ENCODE measurements at regions not wholly inside any gene's neighbourhood (a gene's known extent, or its start where the extent isn't known, plus 50 kb on each side); places are given as distances from the start of the nearest gene placed in this dataset.

GRCh38 chr4:10380735-10381134, 76.5 kb downstream of the ZNF518B start:
- TF ChIP-seq POLR2A (IDR thresholded peaks at IDR 0.05): no peak
- TF ChIP-seq EP300 (IDR thresholded peaks at IDR 0.05): no peak
- TF ChIP-seq POLR2AphosphoS5 (IDR thresholded peaks at IDR 0.05): no peak
- TF ChIP-seq, protein P1, sequence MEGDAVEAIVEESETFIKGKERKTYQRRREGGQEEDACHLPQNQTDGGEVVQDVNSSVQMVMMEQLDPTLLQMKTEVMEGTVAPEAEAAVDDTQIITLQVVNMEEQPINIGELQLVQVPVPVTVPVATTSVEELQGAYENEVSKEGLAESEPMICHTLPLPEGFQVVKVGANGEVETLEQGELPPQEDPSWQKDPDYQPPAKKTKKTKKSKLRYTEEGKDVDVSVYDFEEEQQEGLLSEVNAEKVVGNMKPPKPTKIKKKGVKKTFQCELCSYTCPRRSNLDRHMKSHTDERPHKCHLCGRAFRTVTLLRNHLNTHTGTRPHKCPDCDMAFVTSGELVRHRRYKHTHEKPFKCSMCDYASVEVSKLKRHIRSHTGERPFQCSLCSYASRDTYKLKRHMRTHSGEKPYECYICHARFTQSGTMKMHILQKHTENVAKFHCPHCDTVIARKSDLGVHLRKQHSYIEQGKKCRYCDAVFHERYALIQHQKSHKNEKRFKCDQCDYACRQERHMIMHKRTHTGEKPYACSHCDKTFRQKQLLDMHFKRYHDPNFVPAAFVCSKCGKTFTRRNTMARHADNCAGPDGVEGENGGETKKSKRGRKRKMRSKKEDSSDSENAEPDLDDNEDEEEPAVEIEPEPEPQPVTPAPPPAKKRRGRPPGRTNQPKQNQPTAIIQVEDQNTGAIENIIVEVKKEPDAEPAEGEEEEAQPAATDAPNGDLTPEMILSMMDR (IDR thresholded peaks at IDR 0.05): no peak
- Histone ChIP-seq H3K4me1 (no peaks in the 10 kb centered on the region), H3K27ac (no peak overlapping the region), H3K27me3 (no peaks in the 10 kb centered on the region), H3K9me3 (no peaks in the 10 kb centered on the region), H3K36me3 (no peaks in the 10 kb centered on the region), H3K4me3 (no peak overlapping the region)
- intact Hi-C loops (cut with DNase I): no loop called here
- WGBS, 2 donors: 0% methylated on average over 1 of the region's 1 CpG
- no peak for DNase-seq

GRCh38 chr4:10371869-10372471, 85.3 kb downstream of the ZNF518B start:
- intact Hi-C loops (cut with DNase I): no loop called here
- Histone ChIP-seq H3K36me3 (no peaks in the 10 kb centered on the region), H3K27ac (no peak overlapping the region), H3K9me3 (no peaks in the 10 kb centered on the region), H3K4me1 (no peaks in the 10 kb centered on the region), H3K4me3 (no peak overlapping the region), H3K27me3 (no peaks in the 10 kb centered on the region)
- TF ChIP-seq POLR2A (IDR thresholded peaks at IDR 0.05) (no peak), EP300 (IDR thresholded peaks at IDR 0.05) (no peak), POLR2AphosphoS5 (IDR thresholded peaks at IDR 0.05) (no peak)
- TF ChIP-seq, protein P1 (IDR thresholded peaks at IDR 0.05): no peak
- DNase-seq: no peak
- 72 to 73% methylated on average over 4 of the region's 4 CpGs for WGBS, 2 donors

DNA sequence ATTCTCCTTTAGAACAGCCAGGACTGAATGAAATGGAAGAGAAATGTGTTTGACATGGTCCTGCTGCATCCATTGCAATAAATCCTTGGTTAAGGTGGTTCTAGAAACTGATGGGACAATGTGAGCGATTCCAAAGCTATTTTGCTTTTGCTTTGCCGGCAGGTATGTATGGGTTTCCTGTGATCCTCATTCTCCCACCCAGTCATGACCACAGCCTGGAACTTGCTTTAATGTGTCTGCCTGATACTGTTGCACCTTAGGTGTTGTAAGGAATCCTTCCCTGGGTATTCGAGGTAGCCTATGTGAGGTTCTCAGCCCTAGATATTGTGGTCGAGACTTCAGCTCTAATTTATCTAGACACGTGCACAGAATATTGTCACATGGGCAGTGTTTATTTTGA, 86.1 kb downstream of the ZNF518B start:
- H3K27ac ChIP-seq: no peak overlapping the region
- no peaks in the 10 kb centered on the region for H3K9me3 ChIP-seq
- no peaks in the 10 kb centered on the region for H3K36me3 ChIP-seq
- H3K27me3 ChIP-seq: no peaks in the 10 kb centered on the region
- no peak for DNase-seq
- no peaks in the 10 kb centered on the region for H3K4me1 ChIP-seq
- TF ChIP-seq POLR2A (IDR thresholded peaks at IDR 0.05) (no peak), POLR2AphosphoS5 (IDR thresholded peaks at IDR 0.05) (no peak), EP300 (IDR thresholded peaks at IDR 0.05) (no peak)
- TF ChIP-seq, protein P1 (IDR thresholded peaks at IDR 0.05): no peak
- intact Hi-C loops (cut with DNase I): no loop called here
- WGBS, 2 donors: 75 to 83% methylated on average over 5 of the region's 5 CpGs
- no peak overlapping the region for H3K4me3 ChIP-seq

GRCh38 chr4:10369517-10369916, 87.7 kb downstream of the ZNF518B start:
- Histone ChIP-seq H3K36me3 (no peaks in the 10 kb centered on the region), H3K4me3 (no peak overlapping the region), H3K9me3 (no peaks in the 10 kb centered on the region), H3K4me1 (no peaks in the 10 kb centered on the region), H3K27me3 (no peaks in the 10 kb centered on the region), H3K27ac (no peak overlapping the region)
- TF ChIP-seq EP300 (IDR thresholded peaks at IDR 0.05) (no peak), POLR2AphosphoS5 (IDR thresholded peaks at IDR 0.05) (no peak), POLR2A (IDR thresholded peaks at IDR 0.05) (no peak)
- TF ChIP-seq, protein P1 (IDR thresholded peaks at IDR 0.05): no peak
- intact Hi-C loops (cut with DNase I): no loop called here
- WGBS, 2 donors: 91 to 93% methylated on average over 2 of the region's 2 CpGs
- DNase-seq: no peak

- H3K27ac ChIP-seq: no peak overlapping the region
- intact Hi-C loops (cut with DNase I): no loop called here
- TF ChIP-seq EP300 (IDR thresholded peaks at IDR 0.05): no peak
- TF ChIP-seq, protein P1 (IDR thresholded peaks at IDR 0.05): no peak
- TF ChIP-seq POLR2A (IDR thresholded peaks at IDR 0.05): no peak
- TF ChIP-seq POLR2AphosphoS5 (IDR thresholded peaks at IDR 0.05): no peak
- H3K4me1 ChIP-seq: no peaks in the 10 kb centered on the region
- no peaks in the 10 kb centered on the region for H3K36me3 ChIP-seq
- H3K27me3 ChIP-seq: no peaks in the 10 kb centered on the region
- H3K9me3 ChIP-seq: no peaks in the 10 kb centered on the region
- no peak for DNase-seq
- no peak overlapping the region for H3K4me3 ChIP-seq
Observed at GRCh38 chr4:10366628-10367027, 90.6 kb downstream of the ZNF518B start.
